WTC11 (cell line): ENCODE measurements at regions not wholly inside any gene's neighbourhood (a gene's known extent, or its start where the extent isn't known, plus 50 kb on each side); places are given as distances from the start of the nearest gene placed in this dataset.

Source experiments
- ATAC-seq: fragments of 200-7000 bp; cut with Tn5 transposase; 2 replicates; pipeline ENCODE4 v1.10.0; 2021; ENCODE audit warnings: mild to moderate bottlenecking, moderate library complexity
- CTCF ChIA-PET: fragments of 300-600 bp; sonication (Branson Sonifier 250); formaldehyde crosslinking; loops from one replicate; lab custom pipeline; 2021; ENCODE audit warnings: antibody characterized with exemption; lab: Charles Lee
- POLR2A ChIA-PET: fragments of 350-600 bp; sonication (Branson Sonifier 250); formaldehyde crosslinking; loops from one replicate; lab custom pipeline; 2021; ENCODE audit warnings: antibody characterized with exemption; lab: Charles Lee
- DNase-seq: peaks from one replicate; pipeline ENCODE4 v3.0.0; 2021; ENCODE audit warnings: low spot score
- H3K27ac Mint-ChIP-seq: 2 replicates; pipeline ENCODE4 v1.8.0; 2021; ENCODE audit warnings: mixed read lengths
- H3K27me3 Mint-ChIP-seq: 2 replicates; pipeline ENCODE4 v1.8.0; 2021; ENCODE audit warnings: low read depth, mild to moderate bottlenecking, moderate library complexity, mixed read lengths
- H3K36me3 Mint-ChIP-seq: 2 replicates; pipeline ENCODE4 v1.8.0; 2021; ENCODE audit warnings: mixed read lengths
- H3K4me1 Mint-ChIP-seq: 2 replicates; pipeline ENCODE4 v1.8.0; 2022; ENCODE audit warnings: mixed read lengths
- H3K4me3 Mint-ChIP-seq: 2 replicates; pipeline ENCODE4 v1.8.0; 2021; ENCODE audit warnings: mild to moderate bottlenecking, moderate library complexity, mixed read lengths
- H3K9me3 Mint-ChIP-seq: 2 replicates; pipeline ENCODE4 v1.8.0; 2021; ENCODE audit warnings: mixed read lengths
- ATF1 ChIP-seq: sonication (generic); formaldehyde crosslinking; IDR thresholded peaks from 2 replicates; pipeline ENCODE4 v1.8.1; 2023; ENCODE audit warnings: mild to moderate bottlenecking, moderate library complexity, missing genetic modification reagents
- EMX1 ChIP-seq: fragments of 250-450 bp; sonication (Bioruptor Pico); IDR thresholded peaks from 2 replicates; pipeline ENCODE4 v1.8.0; 2021; ENCODE audit warnings: mild to moderate bottlenecking
- FOXJ3 ChIP-seq: sonication (generic); formaldehyde crosslinking; IDR thresholded peaks from 2 replicates; pipeline ENCODE4 v1.9.0; 2021; ENCODE audit warnings: missing genetic modification reagents, mild to moderate bottlenecking, borderline replicate concordance
- FOXP1 ChIP-seq: sonication (generic); formaldehyde crosslinking; IDR thresholded peaks from 2 replicates; pipeline ENCODE4 v1.8.0; 2022; ENCODE audit warnings: missing genetic modification reagents, mild to moderate bottlenecking, moderate library complexity, borderline replicate concordance
- GRHL2 ChIP-seq: fragments of 250-450 bp; sonication (Bioruptor Pico); IDR thresholded peaks from 2 replicates; pipeline ENCODE4 v1.8.0; 2022; ENCODE audit warnings: mild to moderate bottlenecking, moderate library complexity; ENCODE audit not compliant: insufficient replicate concordance, severe bottlenecking
- KAT7 ChIP-seq: sonication (generic); formaldehyde crosslinking; IDR thresholded peaks from 2 replicates; pipeline ENCODE4 v1.8.1; 2023; ENCODE audit warnings: missing genetic modification reagents, mild to moderate bottlenecking, borderline replicate concordance
- MXD4 ChIP-seq: fragments of 250-450 bp; sonication (Bioruptor Pico); IDR thresholded peaks from 2 replicates; pipeline ENCODE4 v1.8.0; 2021; ENCODE audit warnings: mild to moderate bottlenecking, moderate library complexity, borderline replicate concordance
- NR2C2 ChIP-seq: sonication (generic); formaldehyde crosslinking; IDR thresholded peaks from 2 replicates; pipeline ENCODE4 v1.8.0; 2022; ENCODE audit warnings: mild to moderate bottlenecking, missing genetic modification reagents
- NR3C1 ChIP-seq: sonication (generic); formaldehyde crosslinking; conservative IDR thresholded peaks from 2 replicates; pipeline ENCODE4 v1.8.1; 2023; ENCODE audit warnings: low read depth, mild to moderate bottlenecking, missing genetic modification reagents
- SMAD3 ChIP-seq: sonication (generic); formaldehyde crosslinking; IDR thresholded peaks from 2 replicates; pipeline ENCODE4 v1.8.0; 2022; ENCODE audit warnings: missing genetic modification reagents, mild to moderate bottlenecking, borderline replicate concordance
- SP1 ChIP-seq: sonication (generic); formaldehyde crosslinking; conservative IDR thresholded peaks from 2 replicates; pipeline ENCODE4 v1.8.1; 2022; ENCODE audit warnings: missing genetic modification reagents
- TEAD4 ChIP-seq: sonication (generic); formaldehyde crosslinking; IDR thresholded peaks from 2 replicates; pipeline ENCODE4 v1.8.0; 2022; ENCODE audit warnings: mild to moderate bottlenecking, missing genetic modification reagents
- ZNF232 ChIP-seq: sonication (generic); formaldehyde crosslinking; IDR thresholded peaks from 2 replicates; pipeline ENCODE4 v1.8.0; 2022; ENCODE audit warnings: mild to moderate bottlenecking, missing genetic modification reagents
- ZNF396 ChIP-seq: fragments of 250-450 bp; sonication (Bioruptor Pico); IDR thresholded peaks from 2 replicates; pipeline ENCODE4 v1.8.0; 2021; ENCODE audit warnings: mild to moderate bottlenecking, moderate library complexity, borderline replicate concordance
- ZNF416 ChIP-seq: fragments of 250-450 bp; sonication (Bioruptor Pico); IDR thresholded peaks from 2 replicates; pipeline ENCODE4 v1.9.0; 2021; ENCODE audit warnings: mild to moderate bottlenecking, inconsistent platforms
- TF ChIP-seq, protein P1 (sequence below): sonication (generic); formaldehyde crosslinking; IDR thresholded peaks from 2 replicates; pipeline ENCODE4 v1.8.0; 2022; ENCODE audit warnings: mild to moderate bottlenecking, missing genetic modification reagents
- TF ChIP-seq, protein P2 (sequence below): sonication (generic); formaldehyde crosslinking; IDR thresholded peaks from 2 replicates; pipeline ENCODE4 v1.8.0; 2023; ENCODE audit warnings: mild to moderate bottlenecking, missing genetic modification reagents
- TF ChIP-seq, protein P3 (sequence below): fragments of 250-450 bp; sonication (Bioruptor Pico); IDR thresholded peaks from 2 replicates; pipeline ENCODE4 v1.8.0; 2021; ENCODE audit warnings: mild to moderate bottlenecking
- TF ChIP-seq, protein P4 (sequence below): fragments of 250-450 bp; sonication (Bioruptor Pico); IDR thresholded peaks from 2 replicates; pipeline ENCODE4 v1.9.0; 2021; ENCODE audit warnings: mild to moderate bottlenecking
- TF ChIP-seq, protein P5 (sequence below): sonication (generic); formaldehyde crosslinking; IDR thresholded peaks from 2 replicates; pipeline ENCODE4 v1.8.1; 2022; ENCODE audit warnings: low read depth, missing genetic modification reagents, borderline replicate concordance
- TF ChIP-seq, protein P6 (sequence below): sonication (generic); formaldehyde crosslinking; IDR thresholded peaks from 2 replicates; pipeline ENCODE4 v1.8.1; 2023; ENCODE audit warnings: mild to moderate bottlenecking, moderate library complexity, missing genetic modification reagents
- TF ChIP-seq, protein P7 (sequence below): fragments of 250-450 bp; sonication (Bioruptor Pico); conservative IDR thresholded peaks from 2 replicates; pipeline ENCODE4 v1.9.0; 2021; ENCODE audit warnings: mild to moderate bottlenecking

DNA sequence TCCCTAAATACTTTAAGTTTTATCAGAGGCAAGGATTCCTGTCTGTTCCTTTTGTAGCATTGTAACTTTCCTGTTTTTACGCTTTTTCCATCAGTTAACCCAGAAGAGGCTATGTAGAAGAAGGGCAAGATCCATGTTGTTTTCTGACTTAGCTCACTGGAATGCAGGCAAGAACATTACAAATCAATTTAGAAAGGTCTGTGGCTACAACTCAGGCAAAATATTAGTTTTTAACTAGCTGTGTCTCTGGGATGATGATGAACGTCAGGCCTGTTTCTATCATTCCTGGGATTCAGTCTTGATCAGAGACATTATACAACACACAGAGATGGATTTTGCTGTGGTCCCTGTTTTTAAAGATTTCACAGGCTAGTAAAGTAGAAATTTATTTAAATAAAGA, 813.0 kb upstream of the POU3F4 start (continued):
- TF ChIP-seq, protein P1, sequence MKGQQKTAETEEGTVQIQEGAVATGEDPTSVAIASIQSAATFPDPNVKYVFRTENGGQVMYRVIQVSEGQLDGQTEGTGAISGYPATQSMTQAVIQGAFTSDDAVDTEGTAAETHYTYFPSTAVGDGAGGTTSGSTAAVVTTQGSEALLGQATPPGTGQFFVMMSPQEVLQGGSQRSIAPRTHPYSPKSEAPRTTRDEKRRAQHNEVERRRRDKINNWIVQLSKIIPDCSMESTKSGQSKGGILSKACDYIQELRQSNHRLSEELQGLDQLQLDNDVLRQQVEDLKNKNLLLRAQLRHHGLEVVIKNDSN (CRISPR knock-in tag) = no peak
- TF ChIP-seq, protein P2, sequence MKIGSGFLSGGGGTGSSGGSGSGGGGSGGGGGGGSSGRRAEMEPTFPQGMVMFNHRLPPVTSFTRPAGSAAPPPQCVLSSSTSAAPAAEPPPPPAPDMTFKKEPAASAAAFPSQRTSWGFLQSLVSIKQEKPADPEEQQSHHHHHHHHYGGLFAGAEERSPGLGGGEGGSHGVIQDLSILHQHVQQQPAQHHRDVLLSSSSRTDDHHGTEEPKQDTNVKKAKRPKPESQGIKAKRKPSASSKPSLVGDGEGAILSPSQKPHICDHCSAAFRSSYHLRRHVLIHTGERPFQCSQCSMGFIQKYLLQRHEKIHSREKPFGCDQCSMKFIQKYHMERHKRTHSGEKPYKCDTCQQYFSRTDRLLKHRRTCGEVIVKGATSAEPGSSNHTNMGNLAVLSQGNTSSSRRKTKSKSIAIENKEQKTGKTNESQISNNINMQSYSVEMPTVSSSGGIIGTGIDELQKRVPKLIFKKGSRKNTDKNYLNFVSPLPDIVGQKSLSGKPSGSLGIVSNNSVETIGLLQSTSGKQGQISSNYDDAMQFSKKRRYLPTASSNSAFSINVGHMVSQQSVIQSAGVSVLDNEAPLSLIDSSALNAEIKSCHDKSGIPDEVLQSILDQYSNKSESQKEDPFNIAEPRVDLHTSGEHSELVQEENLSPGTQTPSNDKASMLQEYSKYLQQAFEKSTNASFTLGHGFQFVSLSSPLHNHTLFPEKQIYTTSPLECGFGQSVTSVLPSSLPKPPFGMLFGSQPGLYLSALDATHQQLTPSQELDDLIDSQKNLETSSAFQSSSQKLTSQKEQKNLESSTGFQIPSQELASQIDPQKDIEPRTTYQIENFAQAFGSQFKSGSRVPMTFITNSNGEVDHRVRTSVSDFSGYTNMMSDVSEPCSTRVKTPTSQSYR (CRISPR knock-in tag) = no peak
- TF ChIP-seq, protein P3, sequence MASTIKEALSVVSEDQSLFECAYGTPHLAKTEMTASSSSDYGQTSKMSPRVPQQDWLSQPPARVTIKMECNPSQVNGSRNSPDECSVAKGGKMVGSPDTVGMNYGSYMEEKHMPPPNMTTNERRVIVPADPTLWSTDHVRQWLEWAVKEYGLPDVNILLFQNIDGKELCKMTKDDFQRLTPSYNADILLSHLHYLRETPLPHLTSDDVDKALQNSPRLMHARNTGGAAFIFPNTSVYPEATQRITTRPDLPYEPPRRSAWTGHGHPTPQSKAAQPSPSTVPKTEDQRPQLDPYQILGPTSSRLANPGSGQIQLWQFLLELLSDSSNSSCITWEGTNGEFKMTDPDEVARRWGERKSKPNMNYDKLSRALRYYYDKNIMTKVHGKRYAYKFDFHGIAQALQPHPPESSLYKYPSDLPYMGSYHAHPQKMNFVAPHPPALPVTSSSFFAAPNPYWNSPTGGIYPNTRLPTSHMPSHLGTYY (CRISPR knock-in tag) = no peak
- TF ChIP-seq MXD4 (CRISPR knock-in tag) = no peak
- no peak for TF ChIP-seq ATF1 (CRISPR knock-in tag)
- no peak for TF ChIP-seq GRHL2 (CRISPR knock-in tag)

DNA sequence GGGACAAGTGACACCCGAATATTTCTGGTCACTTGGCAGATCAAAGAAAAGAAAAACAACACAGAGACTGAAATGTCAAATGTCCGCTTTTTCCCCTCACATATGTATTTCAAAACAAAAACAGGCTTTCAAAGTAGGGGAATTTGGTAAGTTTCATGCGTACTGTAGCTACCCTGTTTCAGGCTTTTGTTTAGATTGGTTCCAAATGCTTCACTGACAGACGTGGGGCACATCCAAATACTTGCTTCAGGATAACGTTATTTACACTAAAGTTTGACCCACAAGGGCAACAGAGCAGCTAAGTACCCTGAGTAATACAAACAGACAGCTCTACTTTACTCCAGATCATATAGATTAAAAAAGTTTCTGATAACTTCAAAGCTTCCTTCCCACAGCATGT, 804.5 kb upstream of the POU3F4 start:
- TF ChIP-seq, protein P2 (CRISPR knock-in tag) = no peak
- TF ChIP-seq, protein P4, sequence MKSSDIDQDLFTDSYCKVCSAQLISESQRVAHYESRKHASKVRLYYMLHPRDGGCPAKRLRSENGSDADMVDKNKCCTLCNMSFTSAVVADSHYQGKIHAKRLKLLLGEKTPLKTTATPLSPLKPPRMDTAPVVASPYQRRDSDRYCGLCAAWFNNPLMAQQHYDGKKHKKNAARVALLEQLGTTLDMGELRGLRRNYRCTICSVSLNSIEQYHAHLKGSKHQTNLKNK (CRISPR knock-in tag) = no peak
- TF ChIP-seq, protein P5, sequence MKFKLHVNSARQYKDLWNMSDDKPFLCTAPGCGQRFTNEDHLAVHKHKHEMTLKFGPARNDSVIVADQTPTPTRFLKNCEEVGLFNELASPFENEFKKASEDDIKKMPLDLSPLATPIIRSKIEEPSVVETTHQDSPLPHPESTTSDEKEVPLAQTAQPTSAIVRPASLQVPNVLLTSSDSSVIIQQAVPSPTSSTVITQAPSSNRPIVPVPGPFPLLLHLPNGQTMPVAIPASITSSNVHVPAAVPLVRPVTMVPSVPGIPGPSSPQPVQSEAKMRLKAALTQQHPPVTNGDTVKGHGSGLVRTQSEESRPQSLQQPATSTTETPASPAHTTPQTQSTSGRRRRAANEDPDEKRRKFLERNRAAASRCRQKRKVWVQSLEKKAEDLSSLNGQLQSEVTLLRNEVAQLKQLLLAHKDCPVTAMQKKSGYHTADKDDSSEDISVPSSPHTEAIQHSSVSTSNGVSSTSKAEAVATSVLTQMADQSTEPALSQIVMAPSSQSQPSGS (CRISPR knock-in tag) = no peak
- no peak for TF ChIP-seq ZNF232 (CRISPR knock-in tag)
- TF ChIP-seq GRHL2 (CRISPR knock-in tag) = no peak
- no peak for TF ChIP-seq NR2C2 (CRISPR knock-in tag)
- TF ChIP-seq, protein P6, sequence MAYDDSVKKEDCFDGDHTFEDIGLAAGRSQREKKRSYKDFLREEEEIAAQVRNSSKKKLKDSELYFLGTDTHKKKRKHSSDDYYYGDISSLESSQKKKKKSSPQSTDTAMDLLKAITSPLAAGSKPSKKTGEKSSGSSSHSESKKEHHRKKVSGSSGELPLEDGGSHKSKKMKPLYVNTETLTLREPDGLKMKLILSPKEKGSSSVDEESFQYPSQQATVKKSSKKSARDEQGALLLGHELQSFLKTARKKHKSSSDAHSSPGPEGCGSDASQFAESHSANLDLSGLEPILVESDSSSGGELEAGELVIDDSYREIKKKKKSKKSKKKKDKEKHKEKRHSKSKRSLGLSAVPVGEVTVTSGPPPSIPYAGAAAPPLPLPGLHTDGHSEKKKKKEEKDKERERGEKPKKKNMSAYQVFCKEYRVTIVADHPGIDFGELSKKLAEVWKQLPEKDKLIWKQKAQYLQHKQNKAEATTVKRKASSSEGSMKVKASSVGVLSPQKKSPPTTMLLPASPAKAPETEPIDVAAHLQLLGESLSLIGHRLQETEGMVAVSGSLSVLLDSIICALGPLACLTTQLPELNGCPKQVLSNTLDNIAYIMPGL = no peak
- no peak for TF ChIP-seq ZNF416 (CRISPR knock-in tag)
- TF ChIP-seq KAT7 = no peak
- no peak for TF ChIP-seq NR3C1 (CRISPR knock-in tag)
- TF ChIP-seq FOXP1 (CRISPR knock-in tag) = no peak
- TF ChIP-seq, protein P1 (CRISPR knock-in tag) = no peak
- no peak for TF ChIP-seq ZNF396 (CRISPR knock-in tag)
- no peak for TF ChIP-seq SP1 (CRISPR knock-in tag)
- TF ChIP-seq SMAD3 (CRISPR knock-in tag) = no peak
- TF ChIP-seq, protein P7, sequence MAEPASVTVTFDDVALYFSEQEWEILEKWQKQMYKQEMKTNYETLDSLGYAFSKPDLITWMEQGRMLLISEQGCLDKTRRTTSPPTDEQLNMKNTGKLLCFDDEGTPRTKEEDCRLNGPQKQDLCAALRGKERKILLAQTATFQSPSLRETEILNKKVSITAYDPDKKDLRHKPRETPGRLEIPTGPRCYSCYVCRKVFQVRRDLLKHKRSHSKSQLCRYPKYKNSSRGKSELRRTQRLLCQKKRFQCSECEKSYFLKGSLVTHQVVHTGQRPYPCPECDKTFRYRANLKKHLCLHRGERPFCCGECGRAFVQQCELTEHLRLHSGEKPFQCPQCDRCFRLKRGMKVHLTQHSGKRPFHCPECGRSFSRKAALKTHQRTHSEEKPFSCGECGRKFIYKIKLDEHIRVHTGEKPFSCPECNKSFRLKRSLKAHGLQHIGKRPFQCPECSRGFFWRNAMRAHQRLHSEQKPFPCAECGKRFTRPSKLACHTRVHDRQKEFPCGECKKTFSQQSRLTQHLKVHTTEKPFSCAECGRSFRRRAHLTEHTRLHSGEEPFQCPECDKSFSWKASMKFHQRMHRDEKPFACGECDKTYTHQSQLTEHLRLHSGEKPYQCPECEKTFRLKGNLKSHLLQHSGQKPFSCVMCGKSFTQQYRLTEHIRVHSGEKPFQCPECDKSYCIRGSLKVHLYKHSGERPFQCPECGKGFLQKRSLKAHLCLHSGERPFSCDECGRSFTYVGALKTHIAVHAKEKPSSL (CRISPR knock-in tag) = no peak
- TF ChIP-seq EMX1 = no peak
- TF ChIP-seq TEAD4 (CRISPR knock-in tag) = no peak
- TF ChIP-seq FOXJ3 (CRISPR knock-in tag) = no peak
- no peak overlapping the region for H3K4me3 Mint-ChIP-seq
- peaks cover 24% of the 10 kb centered on the region for H3K4me1 Mint-ChIP-seq
- CTCF ChIA-PET = no interaction called here
- H3K27me3 Mint-ChIP-seq = no peaks in the 10 kb centered on the region
- POLR2A ChIA-PET = no interaction called here
- no peak for ATAC-seq
- H3K9me3 Mint-ChIP-seq = no peaks in the 10 kb centered on the region
- no peak overlapping the region for H3K27ac Mint-ChIP-seq
- DNase-seq = no peak
- no peaks in the 10 kb centered on the region for H3K36me3 Mint-ChIP-seq
